A549 (cell line): ENCODE measurements at regions not wholly inside any gene's neighbourhood (a gene's known extent, or its start where the extent isn't known, plus 50 kb on each side); places are given as distances from the start of the nearest gene placed in this dataset.

Experiments
- ATAC-seq, 2 experiments: fragments of 200-7000 bp in 1 of 2; fragments of >200 bp in 1 of 2; cut with Nextera tagmentation in 1 of 2; cut with Tn5 transposase in 1 of 2; 3 replicates each; pipeline versions ENCODE4 v1.8.0 to v1.9.1; 2018 to 2020; ENCODE audit warnings: mild to moderate bottlenecking in 1 of 2, moderate library complexity in 1 of 2
- CTCF ChIA-PET: fragments of 300-600 bp; sonication (Branson Sonifier 250); formaldehyde crosslinking; extraction: SDS; loops from one replicate; lab custom pipeline; 2021; ENCODE audit warnings: antibody characterized with exemption, inconsistent platforms; lab: Yijun Ruan, JAX
- POLR2A ChIA-PET: fragments of 350-600 bp; formaldehyde crosslinking; extraction: SDS; loops from one replicate; lab custom pipeline; 2021; ENCODE audit warnings: antibody characterized with exemption, inconsistent platforms; lab: Yijun Ruan, JAX
- DNase-seq, 2 experiments: peaks; one replicate each; pipeline versions ENCODE4 v3.0.0 to v3.0.0-alpha.2; 2011 to 2016; ENCODE audit warnings: low read depth in 1 of 2, low spot score in 1 of 2
- FAIRE-seq: peaks from 2 replicates; lab custom pipeline; 2011; peaks lifted over from hg19 to GRCh38; lab: Jason Lieb, UNC
- H3K27ac ChIP-seq, 2 experiments: fragments of >200 bp; sonication (Bioruptor Twin); formaldehyde crosslinking; 3 replicates each; pipeline ENCODE4 v1.5.1; 2016 to 2017
- H3K4me1 ChIP-seq: fragments of >200 bp; sonication (Bioruptor Twin); formaldehyde crosslinking; 3 replicates; pipeline ENCODE4 v1.6.1; 2016
- H3K4me2 ChIP-seq: fragments of >200 bp; sonication (Bioruptor Twin); formaldehyde crosslinking; 3 replicates; pipeline ENCODE4 v1.6.1; 2016
- H3K4me3 ChIP-seq: fragments of >200 bp; sonication (Bioruptor Twin); formaldehyde crosslinking; 3 replicates; pipeline ENCODE4 v1.5.1; 2016
- H3K9me3 ChIP-seq: fragments of >200 bp; sonication (Bioruptor Twin); formaldehyde crosslinking; 3 replicates; pipeline ENCODE4 v1.6.1; 2016
- ATOH8 ChIP-seq: fragments of 250-450 bp; sonication (Bioruptor Pico); IDR thresholded peaks from 2 replicates; pipeline ENCODE4 v1.5.0; 2020; ENCODE audit warnings: low read depth, mild to moderate bottlenecking, moderate library complexity
- BHLHE40 ChIP-seq: IDR thresholded peaks from 2 replicates; pipeline ENCODE4 v1.6.1; 2012; ENCODE audit warnings: low read depth, low read length, inconsistent platforms
- CEBPB ChIP-seq, 2 experiments: fragments of >200 bp in 1 of 2; sonication (Bioruptor Twin) in 1 of 2; formaldehyde crosslinking in 1 of 2; IDR thresholded peaks; 2 replicates each; pipeline ENCODE4 v1.6.1; 2012 to 2016
- CHD2 ChIP-seq: fragments of 150-350 bp; IDR thresholded peaks from 2 replicates; pipeline ENCODE4 v1.6.1; 2014; ENCODE audit warnings: low read length; ENCODE audit not compliant: partially characterized antibody
- E2F6 ChIP-seq: IDR thresholded peaks from 2 replicates; pipeline ENCODE4 v1.6.1; 2012; ENCODE audit warnings: low read depth, borderline replicate concordance
- EHMT2 ChIP-seq: fragments of 200-600 bp; sonication (generic); IDR thresholded peaks from 2 replicates; pipeline ENCODE4 v1.6.1; 2016; ENCODE audit warnings: antibody characterized with exemption, low read depth, mild to moderate bottlenecking, moderate library complexity
- ELK1 ChIP-seq: fragments of 150-350 bp; IDR thresholded peaks from 2 replicates; pipeline ENCODE4 v1.6.1; 2014; ENCODE audit warnings: low read depth, mild to moderate bottlenecking, low read length
- EP300 ChIP-seq, 2 experiments: fragments of >200 bp; sonication (Bioruptor Twin); formaldehyde crosslinking; IDR thresholded peaks; 2 replicates in 1 of 2; 3 replicates in 1 of 2; pipeline ENCODE4 v1.6.1; 2016 to 2017
- ESRRA ChIP-seq: fragments of 150-350 bp; IDR thresholded peaks from 2 replicates; pipeline ENCODE4 v1.6.1; 2014; ENCODE audit warnings: mild to moderate bottlenecking, low read length, borderline replicate concordance
- HEYL ChIP-seq: fragments of 250-450 bp; sonication (Bioruptor Pico); IDR thresholded peaks from 2 replicates; pipeline ENCODE4 v1.8.0; 2021; ENCODE audit warnings: mild to moderate bottlenecking, moderate library complexity
- JUN ChIP-seq, 2 experiments: fragments of >200 bp; sonication (Bioruptor Twin); formaldehyde crosslinking; IDR thresholded peaks; 2 replicates in 1 of 2; 3 replicates in 1 of 2; pipeline ENCODE4 v1.6.1; 2016 to 2017
- JUNB ChIP-seq: fragments of >200 bp; sonication (Bioruptor Twin); formaldehyde crosslinking; IDR thresholded peaks from 2 replicates; pipeline ENCODE4 v1.6.1; 2016
- MAX ChIP-seq: IDR thresholded peaks from 2 replicates; pipeline ENCODE4 v1.6.1; 2012
- MYC ChIP-seq: IDR thresholded peaks from 2 replicates; pipeline ENCODE4 v1.6.1; 2012; ENCODE audit warnings: mild to moderate bottlenecking, inconsistent platforms, low read length, improper control_type of control experiment, borderline replicate concordance
- RAD21 ChIP-seq, 2 experiments: fragments of >200 bp in 1 of 2; sonication (Bioruptor Twin) in 1 of 2; formaldehyde crosslinking in 1 of 2; IDR thresholded peaks in 1 of 2; conservative IDR thresholded peaks in 1 of 2; 2 replicates in 1 of 2; 3 replicates in 1 of 2; pipeline ENCODE4 v1.6.1; 2012 to 2018; ENCODE audit warnings: inconsistent platforms in 1 of 2
- RFX5 ChIP-seq: fragments of 450-650 bp; IDR thresholded peaks from 2 replicates; pipeline ENCODE4 v1.7.1; 2014; ENCODE audit warnings: antibody characterized with exemption, mild to moderate bottlenecking, moderate library complexity
- RNF2 ChIP-seq: fragments of 200-600 bp; sonication (generic); IDR thresholded peaks from 2 replicates; pipeline ENCODE4 v1.6.1; 2016; ENCODE audit warnings: low read depth, mild to moderate bottlenecking, antibody characterized with exemption, moderate library complexity, borderline replicate concordance
- SMC3 ChIP-seq: fragments of >200 bp; sonication (Bioruptor Twin); formaldehyde crosslinking; IDR thresholded peaks from 3 replicates; pipeline ENCODE4 v1.6.1; 2018; ENCODE audit warnings: inconsistent platforms
- SREBF2 ChIP-seq: fragments of 450-650 bp; IDR thresholded peaks from 2 replicates; pipeline ENCODE4 v1.6.1; 2014; ENCODE audit warnings: mild to moderate bottlenecking, moderate library complexity
- ZFP36 ChIP-seq: fragments of 450-650 bp; IDR thresholded peaks from 2 replicates; pipeline ENCODE4 v1.6.1; 2014; ENCODE audit warnings: borderline replicate concordance; ENCODE audit not compliant: partially characterized antibody
- ZSCAN20 ChIP-seq: fragments of 250-450 bp; sonication (Bioruptor Pico); IDR thresholded peaks from 2 replicates; pipeline ENCODE4 v1.8.0; 2022; ENCODE audit warnings: mild to moderate bottlenecking, moderate library complexity
- WGBS: methylation state at CpG from one replicate; pipeline ENCODE4 v1.1.6; 2017; ENCODE audit errors: missing lambda C conversion rate; 5-methylcytosine and 5-hydroxymethylcytosine counted together
- TF ChIP-seq, protein P1 (sequence below): fragments of >200 bp; sonication (Bioruptor Twin); formaldehyde crosslinking; IDR thresholded peaks from 3 replicates; pipeline ENCODE4 v1.5.1; 2016
- TF ChIP-seq, protein P2 (sequence below): fragments of 450-650 bp; IDR thresholded peaks from 2 replicates; pipeline ENCODE4 v1.6.1; 2014; ENCODE audit warnings: antibody characterized with exemption

- ATAC-seq (no peak), FAIRE-seq (no peak), DNase-seq (no peak)
- ChIA-PET CTCF (interaction anchor here (0.8 to 6.3 kb wide), 8 partner anchors 19 to 259 kb away, joined by 3 to 103 read pairs (median 5); no protein-coding TSS in a partner anchor), POLR2A (no interaction called here)
- H3K4me3 ChIP-seq = no peak overlapping the region
- H3K27ac ChIP-seq = peak overlapping the region; percentile 58 to 79; a peak in 4 of 6 replicates
- no peak overlapping the region for H3K4me2 ChIP-seq
- WGBS = 41% methylated on average over 5 of the region's 5 CpGs
- H3K4me1 ChIP-seq = peaks cover 16% of the 10 kb centered on the region
- no peak for TF ChIP-seq ZSCAN20 (CRISPR knock-in tag)
- no peak for TF ChIP-seq BHLHE40
- no peak for TF ChIP-seq ELK1
- TF ChIP-seq ATOH8 (CRISPR knock-in tag) = no peak
- no peak for TF ChIP-seq MYC
- TF ChIP-seq E2F6 = no peak
- TF ChIP-seq EHMT2 = no peak
- TF ChIP-seq HEYL (CRISPR knock-in tag) = no peak
- TF ChIP-seq EP300 (IDR thresholded peaks at IDR 0.05) = no peak
- TF ChIP-seq ZFP36 = no peak
- no peak for TF ChIP-seq RNF2
- no peak for TF ChIP-seq ESRRA
- no peak for TF ChIP-seq CHD2
- TF ChIP-seq SREBF2 = no peak
- TF ChIP-seq RFX5 = no peak
- no peak for TF ChIP-seq JUNB
- TF ChIP-seq, all 56 proteins: peak for 0
- H3K9me3 ChIP-seq = no peaks in the 10 kb centered on the region
Observed at GRCh38 chr11:62055970-62056369, 67.8 kb upstream of the INCENP start.

- CTCF ChIA-PET = interaction anchor here (0.7 to 9.3 kb wide), 41 partner anchors 9 to 258 kb away, joined by 3 to 103 read pairs (median 4); partner anchors contain the start of genes BEST1 and FTH1
- DNase-seq = peak; percentile 53 to 92
- ATAC-seq = peak; percentile 94 to 99
- no peak for FAIRE-seq
- peak overlapping the region; percentile 79 to 87 for H3K27ac ChIP-seq
- POLR2A ChIA-PET = interaction anchor here (0.9 to 2.8 kb wide), 3 partner anchors 83 to 92 kb away, joined by 4 to 22 read pairs (median 18); partner anchors contain the start of gene FTH1
- WGBS = under 1% methylated on average over 8 of the region's 8 CpGs
- H3K9me3 ChIP-seq = no peaks in the 10 kb centered on the region
- peaks cover 16% of the 10 kb centered on the region for H3K4me1 ChIP-seq
- peak overlapping the region; percentile 60 for H3K4me2 ChIP-seq
- no peak overlapping the region for H3K4me3 ChIP-seq
- TF ChIP-seq JUN (IDR thresholded peaks at IDR 0.05) = peak in 1 of 2 experiments; percentile 67; a peak in 2 of 5 replicates
- TF ChIP-seq MAX = peak; percentile 16; the same call in 1 of the 2 replicates
- peak; percentile 95 for TF ChIP-seq SMC3
- no peak for TF ChIP-seq JUNB
- peak; percentile 78 to 85 for TF ChIP-seq CEBPB (IDR thresholded peaks at IDR 0.05)
- TF ChIP-seq RAD21 (conservative IDR thresholded peaks at IDR 0.05 in 1 of 2, IDR thresholded peaks at IDR 0.05 in 1 of 2) = peak; percentile 97 to 98
- TF ChIP-seq, protein P1, sequence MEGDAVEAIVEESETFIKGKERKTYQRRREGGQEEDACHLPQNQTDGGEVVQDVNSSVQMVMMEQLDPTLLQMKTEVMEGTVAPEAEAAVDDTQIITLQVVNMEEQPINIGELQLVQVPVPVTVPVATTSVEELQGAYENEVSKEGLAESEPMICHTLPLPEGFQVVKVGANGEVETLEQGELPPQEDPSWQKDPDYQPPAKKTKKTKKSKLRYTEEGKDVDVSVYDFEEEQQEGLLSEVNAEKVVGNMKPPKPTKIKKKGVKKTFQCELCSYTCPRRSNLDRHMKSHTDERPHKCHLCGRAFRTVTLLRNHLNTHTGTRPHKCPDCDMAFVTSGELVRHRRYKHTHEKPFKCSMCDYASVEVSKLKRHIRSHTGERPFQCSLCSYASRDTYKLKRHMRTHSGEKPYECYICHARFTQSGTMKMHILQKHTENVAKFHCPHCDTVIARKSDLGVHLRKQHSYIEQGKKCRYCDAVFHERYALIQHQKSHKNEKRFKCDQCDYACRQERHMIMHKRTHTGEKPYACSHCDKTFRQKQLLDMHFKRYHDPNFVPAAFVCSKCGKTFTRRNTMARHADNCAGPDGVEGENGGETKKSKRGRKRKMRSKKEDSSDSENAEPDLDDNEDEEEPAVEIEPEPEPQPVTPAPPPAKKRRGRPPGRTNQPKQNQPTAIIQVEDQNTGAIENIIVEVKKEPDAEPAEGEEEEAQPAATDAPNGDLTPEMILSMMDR = peak; percentile 91
- TF ChIP-seq, protein P2, sequence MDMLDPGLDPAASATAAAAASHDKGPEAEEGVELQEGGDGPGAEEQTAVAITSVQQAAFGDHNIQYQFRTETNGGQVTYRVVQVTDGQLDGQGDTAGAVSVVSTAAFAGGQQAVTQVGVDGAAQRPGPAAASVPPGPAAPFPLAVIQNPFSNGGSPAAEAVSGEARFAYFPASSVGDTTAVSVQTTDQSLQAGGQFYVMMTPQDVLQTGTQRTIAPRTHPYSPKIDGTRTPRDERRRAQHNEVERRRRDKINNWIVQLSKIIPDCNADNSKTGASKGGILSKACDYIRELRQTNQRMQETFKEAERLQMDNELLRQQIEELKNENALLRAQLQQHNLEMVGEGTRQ = no peak
Observed at GRCh38 chr11:62054484-62055121, 69.2 kb upstream of the INCENP start.
